Subcutaneous abdominal adipose tissue (tissue), 5 donors: ENCODE measurements at regions not wholly inside any gene's neighbourhood (a gene's known extent, or its start where the extent isn't known, plus 50 kb on each side); places are given as distances from the start of the nearest gene placed in this dataset.

Source experiments
- H3K27ac ChIP-seq: one replicate; pipeline ENCODE4 v1.7.0; 2013; ENCODE audit warnings: low read depth, mild to moderate bottlenecking, inconsistent platforms, low read length, moderate library complexity
- H3K27me3 ChIP-seq, 5 donors: one replicate each; pipeline ENCODE4 v1.7.0; 2013; ENCODE audit warnings: low read length in 5 of 5, inconsistent platforms in 1 of 5; ENCODE audit not compliant: control insufficient read depth in 5 of 5, insufficient read depth in 4 of 5
- H3K36me3 ChIP-seq, 5 donors: one replicate each; pipeline ENCODE4 v1.7.0; 2013; ENCODE audit warnings: low read length in 5 of 5; ENCODE audit not compliant: control insufficient read depth in 5 of 5, insufficient read depth in 5 of 5
- H3K4me1 ChIP-seq, 5 donors: one replicate each; pipeline ENCODE4 v1.7.0; 2013; ENCODE audit warnings: low read length in 5 of 5, mild to moderate bottlenecking in 3 of 5, moderate library complexity in 1 of 5; ENCODE audit not compliant: control insufficient read depth in 5 of 5, insufficient read depth in 5 of 5
- H3K4me3 ChIP-seq, 5 donors: one replicate each; pipeline ENCODE4 v1.7.0; 2013; ENCODE audit warnings: low read length in 5 of 5, low read depth in 1 of 5
- H3K9ac ChIP-seq, 5 donors: one replicate each; pipeline ENCODE4 v1.7.0; 2013; ENCODE audit warnings: low read length in 5 of 5, mild to moderate bottlenecking in 4 of 5, moderate library complexity in 3 of 5
- H3K9me3 ChIP-seq, 5 donors: one replicate each; pipeline ENCODE4 v1.7.0; 2013; ENCODE audit warnings: low read length in 5 of 5; ENCODE audit not compliant: control insufficient read depth in 5 of 5
- donor health status: healthy.
- donor health status: healthy.
- donor health status: healthy.
- donor health status: healthy.
- donor health status: healthy.

GRCh38 chr7:16106300-16106699 lies 315.0 kb downstream of the CRPPA start:
- Histone ChIP-seq H3K9ac (no peak overlapping the region), H3K4me3 (peak overlapping the region in 1 of 5 donors; percentile 9), H3K27me3 (no peaks in the 10 kb centered on the region), H3K36me3 (no peaks in the 10 kb centered on the region), H3K9me3 (peaks cover 7 to 33% (median 16%) of the 10 kb centered on the region in 5 donors), H3K27ac (no peak overlapping the region), H3K4me1 (no peaks in the 10 kb centered on the region)

- Histone ChIP-seq H3K27ac (no peak overlapping the region), H3K36me3 (no peaks in the 10 kb centered on the region), H3K4me3 (no peak overlapping the region), H3K27me3 (no peaks in the 10 kb centered on the region), H3K9me3 (no peaks in the 10 kb centered on the region), H3K9ac (no peak overlapping the region), H3K4me1 (peaks cover 0 to 8% (median 0%) of the 10 kb centered on the region in 5 donors)
Observed at GRCh38 chr7:16099302-16099849, 322.0 kb downstream of the CRPPA start.

GRCh38 chr7:16098585-16099179 lies 322.7 kb downstream of the CRPPA start:
- Histone ChIP-seq H3K4me3 (no peak overlapping the region), H3K9me3 (no peaks in the 10 kb centered on the region), H3K9ac (no peak overlapping the region), H3K27ac (no peak overlapping the region), H3K4me1 (peaks cover 0 to 8% (median 0%) of the 10 kb centered on the region in 5 donors), H3K27me3 (no peaks in the 10 kb centered on the region), H3K36me3 (no peaks in the 10 kb centered on the region)

GRCh38 chr7:16098058-16098457 lies 323.3 kb downstream of the CRPPA start:
- H3K36me3 ChIP-seq = no peaks in the 10 kb centered on the region
- H3K9me3 ChIP-seq = no peaks in the 10 kb centered on the region

GRCh38 chr7:16095171-16095950 lies 326.0 kb downstream of the CRPPA start:
- H3K27me3 ChIP-seq = no peaks in the 10 kb centered on the region
- H3K36me3 ChIP-seq = no peaks in the 10 kb centered on the region
- H3K9me3 ChIP-seq = no peaks in the 10 kb centered on the region
- H3K9ac ChIP-seq = no peak overlapping the region
- peaks cover 0 to 13% (median 8%) of the 10 kb centered on the region in 5 donors for H3K4me1 ChIP-seq
- no peak overlapping the region for H3K4me3 ChIP-seq
- H3K27ac ChIP-seq = no peak overlapping the region

More at GRCh38 chr7:16098058-16098457, 323.3 kb downstream of the CRPPA start:
- peaks cover 0 to 8% (median 0%) of the 10 kb centered on the region in 5 donors for H3K4me1 ChIP-seq
- no peak overlapping the region for H3K27ac ChIP-seq
- no peaks in the 10 kb centered on the region for H3K27me3 ChIP-seq
- H3K9ac ChIP-seq = no peak overlapping the region
- no peak overlapping the region for H3K4me3 ChIP-seq

GRCh38 chr7:16094651-16095050 lies 326.7 kb downstream of the CRPPA start:
- no peak overlapping the region for H3K9ac ChIP-seq
- no peaks in the 10 kb centered on the region for H3K27me3 ChIP-seq
- no peak overlapping the region for H3K4me3 ChIP-seq
- peaks cover 0 to 13% (median 8%) of the 10 kb centered on the region in 5 donors for H3K4me1 ChIP-seq
- no peaks in the 10 kb centered on the region for H3K9me3 ChIP-seq
- no peak overlapping the region for H3K27ac ChIP-seq
- no peaks in the 10 kb centered on the region for H3K36me3 ChIP-seq

GRCh38 chr7:16092711-16093110 lies 328.6 kb downstream of the CRPPA start:
- Histone ChIP-seq H3K9me3 (no peaks in the 10 kb centered on the region), H3K27me3 (no peaks in the 10 kb centered on the region), H3K36me3 (no peaks in the 10 kb centered on the region), H3K4me1 (peaks cover 0 to 13% (median 4%) of the 10 kb centered on the region in 5 donors), H3K27ac (no peak overlapping the region), H3K4me3 (no peak overlapping the region), H3K9ac (no peak overlapping the region)

GRCh38 chr7:16091701-16092310 lies 329.5 kb downstream of the CRPPA start:
- H3K27me3 ChIP-seq = no peaks in the 10 kb centered on the region
- no peaks in the 10 kb centered on the region for H3K36me3 ChIP-seq
- no peaks in the 10 kb centered on the region for H3K9me3 ChIP-seq
- H3K9ac ChIP-seq = no peak overlapping the region
- no peak overlapping the region for H3K4me3 ChIP-seq
- no peak overlapping the region for H3K27ac ChIP-seq
- H3K4me1 ChIP-seq = peaks cover 0 to 13% (median 4%) of the 10 kb centered on the region in 5 donors

- Histone ChIP-seq H3K27ac (no peak overlapping the region), H3K9ac (no peak overlapping the region), H3K4me1 (peaks cover 0 to 11% (median 0%) of the 10 kb centered on the region in 5 donors), H3K9me3 (no peaks in the 10 kb centered on the region), H3K36me3 (no peaks in the 10 kb centered on the region), H3K27me3 (no peaks in the 10 kb centered on the region), H3K4me3 (no peak overlapping the region)
Observed at GRCh38 chr7:16089801-16090200, 331.5 kb downstream of the CRPPA start.

- H3K27me3 ChIP-seq = no peaks in the 10 kb centered on the region
- no peaks in the 10 kb centered on the region for H3K9me3 ChIP-seq
- H3K27ac ChIP-seq = no peak overlapping the region
- peaks cover 0 to 11% (median 0%) of the 10 kb centered on the region in 5 donors for H3K4me1 ChIP-seq
- H3K4me3 ChIP-seq = no peak overlapping the region
- no peak overlapping the region for H3K9ac ChIP-seq
- H3K36me3 ChIP-seq = no peaks in the 10 kb centered on the region
Observed at GRCh38 chr7:16089191-16089590, 332.1 kb downstream of the CRPPA start.
